Caki2 (cell line): ENCODE measurements at regions not wholly inside any gene's neighbourhood (a gene's known extent, or its start where the extent isn't known, plus 50 kb on each side); places are given as distances from the start of the nearest gene placed in this dataset.
"Not testable (repeated sequence)": the region's sequence is repeated elsewhere in the genome, so short reads cannot be mapped to it uniquely, and the experiment has no call there.

Experiments
- DNase-seq: peaks from one replicate; pipeline ENCODE4 v3.0.0-alpha.2; 2015; ENCODE audit warnings: low read depth
- in situ Hi-C: cut with HindIII; loops from 2 replicates; pipeline ENCODE4 v1.10.0; 2016; ENCODE audit warnings: low sequenced_read_pairs, low pct_unique_long_range_greater_than_20kb, mixed read lengths

DNA sequence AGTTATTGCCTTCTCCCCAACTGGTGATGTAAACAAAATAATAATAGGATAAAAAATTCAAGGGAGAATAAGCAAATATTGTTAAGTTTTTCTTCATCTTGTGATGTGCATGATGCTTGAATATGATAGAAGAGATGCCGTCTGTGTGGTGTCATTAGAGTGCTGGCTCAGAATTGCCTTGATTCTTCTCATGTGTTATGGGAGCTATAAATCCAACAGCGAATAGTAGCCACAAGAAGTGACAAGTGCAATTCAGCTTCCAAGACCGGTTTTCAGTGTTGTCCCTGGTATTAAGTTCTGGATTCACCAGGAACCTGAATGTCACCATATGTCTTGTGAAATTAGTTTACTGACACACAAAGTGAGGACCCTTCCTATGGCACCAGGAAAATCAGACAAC lies 547.0 kb downstream of the NSUN3 start:
- DNase-seq: no peak
- in situ Hi-C loops: no loop called here

DNA sequence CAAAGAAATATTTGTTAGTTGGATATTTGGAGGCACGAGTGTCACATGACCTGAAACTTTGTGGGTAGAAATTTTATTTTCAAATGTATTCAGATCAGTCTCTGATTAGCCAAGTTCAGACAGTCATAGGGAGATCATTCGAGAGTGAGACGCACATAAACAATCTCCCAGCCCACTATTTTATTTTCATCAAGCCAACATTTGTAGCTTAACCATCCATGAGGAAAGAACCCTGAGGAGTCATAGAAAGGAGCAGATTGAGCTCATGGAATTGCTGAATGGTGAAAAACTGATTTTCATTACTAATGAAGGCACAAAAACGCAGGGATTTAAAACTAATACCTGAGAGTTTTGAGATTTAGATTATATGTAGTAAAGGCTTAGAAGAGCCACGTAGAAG lies 548.7 kb downstream of the NSUN3 start:
- DNase-seq: no peak
- in situ Hi-C loops: no loop called here

DNA sequence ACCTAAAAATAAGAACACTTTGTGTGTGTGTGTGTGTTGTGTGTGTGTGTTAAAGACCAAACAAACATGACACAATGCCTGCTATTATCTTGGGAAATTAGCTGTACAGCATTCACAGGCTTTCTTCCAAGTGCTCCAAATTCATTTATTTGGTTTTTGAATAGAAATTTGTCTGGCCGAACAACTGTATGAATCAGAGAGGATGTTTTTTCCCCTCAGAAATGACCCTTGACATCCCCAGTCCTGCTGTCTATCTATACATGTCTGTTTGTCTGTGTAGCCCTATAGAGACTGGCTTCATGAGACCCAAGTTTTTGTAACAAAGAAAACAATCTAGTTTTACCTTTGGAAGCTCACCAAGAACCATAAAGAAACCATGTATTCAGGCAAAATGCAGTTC lies 549.8 kb downstream of the NSUN3 start:
- in situ Hi-C loops: no loop called here
- no peak for DNase-seq

DNA sequence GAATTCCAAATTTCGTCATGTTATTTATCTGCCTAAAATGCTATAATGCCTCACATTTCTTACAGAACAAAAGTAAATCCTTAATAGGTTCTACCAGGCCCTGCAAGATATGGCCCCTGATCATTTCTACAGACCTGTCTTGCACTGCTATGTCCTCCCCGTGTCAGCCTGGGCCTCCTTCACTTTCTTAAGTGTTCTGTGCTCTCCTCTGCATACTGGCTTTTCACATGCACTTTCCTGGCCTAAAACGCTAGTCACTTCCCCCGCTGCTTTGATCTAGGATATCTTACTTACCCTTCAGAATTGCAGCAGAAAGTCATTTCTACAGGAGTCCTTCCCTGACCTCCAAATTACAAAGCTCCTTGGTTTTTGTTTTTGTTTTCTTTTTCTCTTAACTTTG lies 551.3 kb downstream of the NSUN3 start:
- in situ Hi-C loops: no loop called here
- DNase-seq: no peak

DNA sequence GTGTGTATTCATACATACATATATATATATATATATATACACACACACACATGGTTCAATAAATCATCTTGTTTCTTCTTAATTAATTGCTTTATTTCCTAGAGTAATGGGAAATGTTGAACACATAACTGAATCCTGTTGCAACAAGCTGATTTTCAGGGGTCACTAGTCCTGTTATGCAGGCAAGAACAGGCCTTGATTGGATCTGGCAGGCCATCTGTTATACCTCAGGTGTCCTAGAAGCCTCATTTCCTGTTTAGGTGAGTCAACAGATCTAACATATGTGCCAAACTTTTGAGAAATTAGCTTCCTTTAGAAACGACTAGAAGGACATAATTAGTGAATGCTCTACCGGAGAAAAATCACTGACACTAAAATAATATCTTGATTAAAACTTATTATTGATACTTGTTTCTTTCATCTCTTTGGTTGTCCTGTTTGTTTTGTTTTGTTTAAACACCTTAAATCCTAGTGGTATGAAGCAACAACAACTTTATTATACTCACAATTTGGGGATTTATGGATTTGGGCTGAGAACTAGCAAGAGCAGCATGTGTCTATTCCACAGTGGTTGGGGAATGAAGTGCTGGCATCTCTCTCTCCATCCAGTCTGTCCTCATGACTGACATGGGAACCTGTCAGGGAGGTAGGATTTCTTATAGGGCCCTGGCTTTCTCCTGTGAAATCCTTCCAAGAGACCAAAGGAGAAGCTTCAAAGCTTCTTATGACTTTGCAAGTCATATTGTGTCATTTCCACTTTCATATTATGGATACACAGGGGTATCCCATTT lies 552.6 kb downstream of the NSUN3 start:
- in situ Hi-C loops: no loop called here
- DNase-seq: no peak

DNA sequence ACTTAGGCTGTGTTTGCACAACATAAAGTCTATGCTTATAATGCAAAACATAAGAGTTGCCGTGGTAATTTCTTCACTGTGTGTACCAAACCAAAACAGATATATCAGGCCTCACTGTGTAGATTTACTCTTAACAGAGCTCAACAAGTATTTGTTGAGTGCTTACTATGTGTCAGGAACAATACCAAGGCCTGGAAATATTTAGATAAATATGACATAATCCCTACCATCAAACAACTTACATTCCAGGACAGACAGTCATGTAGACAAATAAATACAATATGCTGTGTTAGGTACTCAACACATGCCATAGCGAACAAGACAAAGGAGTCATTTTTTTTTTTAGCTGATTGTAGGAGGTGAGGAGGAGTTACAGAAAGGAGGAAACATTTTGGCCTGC lies 554.0 kb downstream of the NSUN3 start:
- in situ Hi-C loops: no loop called here
- no peak for DNase-seq

DNA sequence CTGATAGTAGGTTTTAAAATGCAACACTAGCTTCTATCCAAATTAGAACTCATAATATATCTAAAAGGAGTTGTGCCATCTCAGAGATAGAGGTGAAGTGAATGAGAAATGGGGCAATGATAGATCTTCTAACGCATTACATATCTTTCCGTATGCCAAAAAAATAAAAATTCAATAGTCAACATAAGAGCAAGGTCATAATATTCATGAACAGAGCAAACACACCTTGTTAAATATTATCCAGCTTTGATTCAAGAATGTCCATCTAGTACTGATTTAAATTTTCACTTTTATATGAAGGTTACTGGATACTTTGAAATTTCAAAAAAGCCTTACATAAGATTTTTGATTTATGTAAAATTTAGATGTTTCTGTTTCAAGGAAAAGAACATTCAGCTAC lies 554.5 kb downstream of the NSUN3 start:
- DNase-seq: no peak
- in situ Hi-C loops: no loop called here

DNA sequence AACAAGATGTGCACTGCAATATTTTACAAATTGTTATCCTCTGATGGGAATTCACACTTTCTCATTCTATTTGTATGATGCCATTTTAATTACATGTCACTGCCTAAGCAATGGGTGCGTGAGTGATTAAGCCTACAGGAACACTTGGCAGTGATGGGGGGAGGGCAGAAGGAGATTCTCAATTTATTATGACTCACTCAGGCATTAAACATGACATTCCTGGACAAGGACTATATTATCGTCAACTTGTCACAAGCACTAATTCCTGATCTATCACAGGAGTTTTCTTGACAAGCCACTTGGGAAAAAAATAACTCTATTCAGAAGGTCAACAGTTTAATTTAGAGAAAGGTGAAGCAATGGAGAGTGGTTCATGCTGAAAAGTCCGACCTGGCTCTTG lies 556.8 kb downstream of the NSUN3 start:
- in situ Hi-C loops: no loop called here
- no peak for DNase-seq

DNA sequence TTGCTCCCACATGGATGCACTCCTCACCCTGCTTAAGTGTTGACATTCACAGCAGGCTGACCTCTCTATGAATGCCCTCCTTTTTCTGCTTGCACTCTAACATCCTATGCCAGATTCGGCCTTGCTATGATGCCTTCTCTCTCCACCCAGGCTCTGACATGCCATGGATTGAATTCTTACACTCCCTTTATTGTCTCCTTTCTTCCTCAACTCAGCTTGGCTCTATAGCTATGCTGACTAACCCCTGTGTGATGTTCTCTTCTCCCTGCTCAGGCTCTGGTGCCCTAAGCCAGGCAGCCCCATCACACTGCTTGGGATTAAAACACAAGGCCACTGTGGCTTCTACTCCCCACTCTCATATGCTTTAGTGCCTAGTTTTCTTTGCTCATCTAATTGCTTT lies 563.7 kb downstream of the NSUN3 start:
- no peak for DNase-seq
- in situ Hi-C loops: no loop called here

DNA sequence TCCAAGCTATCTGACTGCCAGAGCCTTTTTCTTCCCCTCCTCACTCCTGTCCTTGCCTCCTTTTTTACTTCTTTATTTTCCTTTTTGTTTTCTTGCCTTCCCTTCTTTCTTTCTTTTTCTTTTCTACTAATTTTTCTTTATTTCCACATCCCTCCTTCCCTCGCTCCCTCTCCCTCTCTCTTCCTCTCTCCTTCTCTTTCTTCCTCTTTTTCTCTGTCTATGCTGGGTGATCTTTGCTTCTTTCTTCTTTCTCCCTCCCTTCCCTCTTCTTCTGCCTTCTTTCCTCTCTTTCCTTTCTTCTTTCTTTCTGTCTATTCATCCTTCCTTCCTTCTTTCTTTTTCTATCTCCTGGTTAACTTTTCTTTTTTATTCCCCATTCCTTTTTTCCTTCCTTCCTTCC lies 564.8 kb downstream of the NSUN3 start:
- DNase-seq: no peak
- in situ Hi-C loops: no loop called here

DNA sequence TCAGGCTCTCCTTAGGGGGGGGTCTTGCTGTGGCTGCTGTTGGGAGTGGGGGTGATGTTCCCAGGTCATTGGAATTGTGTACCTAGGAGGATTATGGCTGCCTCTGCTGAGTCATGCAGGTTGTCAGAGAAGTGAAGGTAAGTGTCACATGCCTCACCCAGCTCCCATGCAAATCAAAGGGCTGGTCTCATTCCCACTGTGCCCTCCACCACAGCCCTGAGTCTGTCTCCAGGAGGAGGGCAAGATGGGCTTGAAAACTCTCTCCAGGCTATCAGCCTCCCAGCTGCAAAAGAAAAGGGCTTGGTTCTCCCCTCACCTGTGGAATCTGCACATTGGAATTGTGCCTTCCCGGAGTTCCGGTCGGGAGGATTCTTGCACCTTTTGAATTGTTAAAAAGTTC lies 580.5 kb downstream of the NSUN3 start:
- in situ Hi-C loops: no loop called here
- DNase-seq: no peak

DNA sequence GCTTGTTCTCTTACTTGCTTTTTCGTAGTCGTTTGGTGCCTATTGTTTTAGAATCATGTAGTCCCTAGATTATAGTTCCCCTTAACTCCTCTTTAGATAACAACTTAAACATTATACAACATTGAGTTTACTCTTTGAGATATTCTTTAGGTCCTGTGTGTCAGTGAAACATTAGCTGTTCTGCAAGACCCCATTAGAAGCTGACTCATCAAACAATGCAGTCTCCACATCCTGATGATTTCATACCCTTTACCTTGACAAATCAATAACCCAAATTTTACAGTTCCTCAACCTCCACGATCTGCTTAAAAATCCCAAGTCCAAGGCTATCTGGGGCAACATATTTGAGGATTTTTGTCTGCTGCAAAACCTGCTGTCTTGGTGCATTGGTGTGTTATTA lies 582.9 kb downstream of the NSUN3 start:
- in situ Hi-C loops: no loop called here
- no peak for DNase-seq

DNA sequence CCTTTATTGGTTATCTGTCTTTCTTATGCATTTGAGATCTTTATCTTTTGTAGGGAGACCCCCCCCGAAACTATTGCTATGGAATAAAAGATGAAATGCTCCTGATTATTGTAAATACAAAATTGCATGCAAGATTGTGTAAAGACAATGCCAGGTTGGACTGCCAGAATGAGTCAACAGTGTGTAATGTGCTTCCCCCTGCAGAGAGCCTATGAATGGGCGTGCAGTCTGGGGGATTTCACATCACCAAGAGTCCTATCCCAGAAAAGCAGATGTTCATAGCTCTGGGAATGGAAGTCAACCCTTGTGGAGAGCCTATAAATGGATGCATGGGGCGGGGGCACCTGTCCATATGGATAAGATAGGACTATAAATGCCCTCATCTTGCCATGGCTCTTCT lies 584.3 kb downstream of the NSUN3 start:
- peak; percentile 6 for DNase-seq

DNA sequence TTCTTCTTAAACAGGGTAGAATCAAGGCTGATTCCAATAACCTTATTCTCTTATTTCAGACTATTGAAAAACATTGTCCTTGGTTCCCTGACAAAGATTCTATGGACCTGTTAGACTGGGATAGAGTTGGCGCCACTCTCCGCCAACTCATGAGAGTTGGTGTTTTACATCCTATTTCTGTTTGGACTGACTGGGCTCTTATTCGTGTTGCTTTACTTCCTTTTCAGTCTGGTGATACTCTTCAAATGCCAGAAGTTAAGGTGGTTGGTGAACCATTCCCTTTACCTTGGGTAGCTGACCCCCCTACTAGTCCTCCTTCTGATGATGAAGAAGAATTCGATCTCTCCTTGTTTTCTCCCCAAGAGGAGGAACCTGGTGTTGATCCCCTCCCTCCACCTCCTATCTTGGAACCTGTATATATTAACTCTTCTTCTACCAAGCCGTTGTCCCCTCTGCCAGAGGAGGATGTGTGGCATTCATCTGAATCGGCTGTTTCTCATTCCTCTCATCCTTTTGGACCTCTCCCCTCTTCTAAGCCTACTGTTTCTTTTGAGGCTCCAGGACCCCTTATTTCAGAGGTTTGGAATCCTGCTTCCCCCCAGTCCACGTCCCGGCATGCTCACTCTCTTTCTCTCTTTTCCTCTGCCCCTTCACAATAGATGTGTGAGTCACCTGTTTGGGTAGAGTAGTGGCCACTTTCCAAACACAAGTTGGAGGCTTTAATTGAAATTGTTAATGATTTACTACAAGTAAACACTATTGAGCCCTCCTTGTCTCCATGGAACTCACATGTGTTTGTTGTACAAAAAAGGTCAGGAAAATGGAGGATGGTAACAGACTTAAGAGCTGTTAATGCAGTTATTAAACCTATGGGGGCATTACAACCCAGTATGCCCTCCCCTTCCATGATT lies 585.7 kb downstream of the NSUN3 start:
- DNase-seq: peak; percentile 73
- in situ Hi-C loops: not testable (repeated sequence)

More for the DNA sequence above, 584.3 kb downstream of the NSUN3 start:
- in situ Hi-C loops: no loop called here

DNA sequence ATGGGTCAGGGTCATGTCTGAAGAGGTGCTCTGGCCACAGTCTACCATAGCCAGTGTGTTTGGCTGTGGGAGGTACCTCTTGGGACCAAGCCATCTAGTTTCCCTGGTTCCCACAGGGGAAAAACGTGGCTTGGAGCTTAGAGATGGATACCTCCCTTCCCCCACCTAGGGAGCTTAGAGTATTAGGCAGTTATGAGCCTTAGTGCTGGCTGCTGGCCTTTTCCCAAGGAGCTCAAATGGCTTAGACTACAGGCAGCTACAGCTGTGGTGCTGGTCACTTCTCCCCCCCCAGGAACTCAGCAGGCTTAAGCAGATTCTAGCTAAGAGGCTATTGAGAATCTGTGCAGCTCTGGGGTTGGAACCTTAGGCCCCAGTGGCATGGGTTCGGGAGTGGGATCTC lies 591.2 kb downstream of the NSUN3 start:
- no peak for DNase-seq
- in situ Hi-C loops: no loop called here

DNA sequence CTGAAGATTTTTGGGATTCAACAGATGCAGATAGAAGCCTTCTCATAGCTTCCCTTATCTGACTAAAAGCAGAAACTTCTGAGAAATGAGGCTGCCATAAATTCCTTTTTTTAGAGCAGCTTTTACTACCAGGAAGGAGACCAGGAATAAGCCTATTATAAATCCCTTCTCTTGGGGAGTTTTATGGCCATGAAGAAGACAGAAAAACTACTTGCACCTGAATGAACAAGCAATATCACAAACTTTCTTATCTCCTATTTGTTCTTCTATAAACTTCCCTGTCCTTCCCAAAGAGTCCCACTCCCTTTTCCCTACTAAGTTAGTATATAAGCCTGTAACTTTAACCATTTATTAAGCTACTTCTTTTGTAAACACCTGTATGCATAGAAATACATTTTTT lies 603.1 kb downstream of the NSUN3 start:
- DNase-seq: no peak
- in situ Hi-C loops: no loop called here

DNA sequence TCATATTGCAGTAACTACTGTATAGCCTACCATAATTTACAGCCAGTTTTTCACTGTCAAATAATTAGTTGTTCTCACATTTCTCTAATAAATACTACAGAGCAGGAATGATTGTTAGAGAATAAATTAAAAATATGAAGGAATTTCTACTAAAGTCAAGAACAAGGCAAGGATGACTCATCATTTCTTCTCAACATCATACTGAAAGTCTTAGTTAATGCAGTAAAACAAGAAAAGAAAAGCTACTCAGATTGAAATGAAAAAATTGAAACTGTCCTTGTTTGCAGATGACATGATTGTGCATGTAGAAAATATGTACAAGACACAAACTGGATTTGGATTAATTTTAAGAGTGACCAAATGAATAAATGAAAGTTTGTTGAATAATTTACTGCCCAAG lies 608.2 kb downstream of the NSUN3 start:
- in situ Hi-C loops: no loop called here
- DNase-seq: no peak

DNA sequence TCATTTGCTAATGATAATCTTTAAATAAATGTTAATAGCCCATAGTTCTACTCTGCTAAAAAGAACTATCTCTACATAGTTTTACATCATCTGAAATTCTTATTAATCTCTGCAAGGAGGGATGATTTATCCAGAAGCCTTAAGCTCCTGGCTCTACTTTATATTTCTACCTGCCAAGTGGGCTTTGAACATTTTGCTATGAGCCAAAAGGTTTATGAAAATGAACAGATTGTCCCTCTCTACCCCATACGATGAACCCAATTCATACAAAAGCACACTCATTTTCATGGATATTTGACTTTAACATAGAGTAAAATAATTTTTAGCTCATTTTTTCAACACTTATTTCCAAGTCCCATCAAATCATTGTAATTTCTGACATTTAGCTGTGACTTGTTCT lies 611.0 kb downstream of the NSUN3 start:
- DNase-seq: no peak
- in situ Hi-C loops: no loop called here

DNA sequence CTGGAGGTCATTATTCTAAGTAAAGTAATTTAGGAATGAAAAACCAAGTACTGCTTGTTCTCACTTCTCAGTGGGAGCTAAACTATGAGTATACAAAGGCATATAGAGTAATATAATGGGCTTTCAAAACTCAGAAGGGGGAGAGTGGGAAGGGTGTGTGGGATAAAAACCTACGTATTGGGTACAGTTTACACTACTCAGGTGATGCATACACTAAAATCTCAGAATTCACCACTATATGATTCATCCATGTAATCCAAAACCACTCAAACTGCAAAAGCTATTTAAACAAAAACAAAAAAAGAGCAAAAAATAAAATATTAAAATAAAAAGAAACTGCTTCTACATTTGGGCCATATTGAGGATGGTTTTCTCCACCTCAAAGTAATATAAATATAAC lies 623.3 kb downstream of the NSUN3 start:
- no peak for DNase-seq
- in situ Hi-C loops: no loop called here
